IMR-90 (cell line): ENCODE measurements at regions not wholly inside any gene's neighbourhood (a gene's known extent, or its start where the extent isn't known, plus 50 kb on each side); places are given as distances from the start of the nearest gene placed in this dataset.

Experiments
- ATAC-seq: fragments of 200-7000 bp; cut with Tn5 transposase; 2 replicates; pipeline ENCODE4 v1.9.1; 2020; ENCODE audit warnings: low read depth, mild to moderate bottlenecking, moderate library complexity
- BruUV-seq: library from RNA; stranded (reverse); fragments of 400-500 nt; replicated peaks from 2 replicates; lab custom pipeline; 2021; lab: Mats Ljungman, UMichigan
- CTCF ChIA-PET: fragments of 300-600 bp; formaldehyde crosslinking; extraction: SDS; loops from one replicate; lab custom pipeline; 2021; ENCODE audit warnings: antibody characterized with exemption; lab: Yijun Ruan, JAX
- POLR2A ChIA-PET: fragments of 300-600 bp; sonication (Branson Sonifier 250); formaldehyde crosslinking; loops from one replicate; lab custom pipeline; 2022; ENCODE audit warnings: antibody characterized with exemption; ENCODE audit not compliant: unreplicated experiment; lab: Charles Lee
- DNase-seq: peaks from one replicate; pipeline ENCODE4 v3.0.0; 2013
- H2AFZ ChIP-seq: replicated peaks from 2 replicates; pipeline ENCODE3; 2013; ENCODE audit warnings: low read length, mild to moderate bottlenecking; ENCODE audit not compliant: poor library complexity
- H2AK5ac ChIP-seq: 2 replicates; pipeline ENCODE4 v1.6.1; 2013; ENCODE audit warnings: low read depth, low read length, inconsistent platforms
- H2AK9ac ChIP-seq: replicated peaks from 2 replicates; pipeline ENCODE3; 2013; ENCODE audit warnings: mild to moderate bottlenecking, low read depth, low read length, moderate library complexity; ENCODE audit not compliant: poor library complexity
- H2BK120ac ChIP-seq: 2 replicates; pipeline ENCODE4 v1.6.1; 2013; ENCODE audit warnings: low read depth, low read length, inconsistent platforms
- H2BK15ac ChIP-seq: 3 replicates; pipeline ENCODE4 v1.6.1; 2013; ENCODE audit warnings: low read depth, low read length, inconsistent platforms
- H2BK20ac ChIP-seq: 2 replicates; pipeline ENCODE4 v1.6.1; 2013; ENCODE audit warnings: low read depth, mild to moderate bottlenecking, inconsistent platforms, low read length, moderate library complexity
- H2BK5ac ChIP-seq: 2 replicates; pipeline ENCODE4 v1.6.1; 2013; ENCODE audit warnings: mild to moderate bottlenecking, low read depth, low read length, inconsistent platforms; ENCODE audit not compliant: poor library complexity, severe bottlenecking
- H3K14ac ChIP-seq: replicated peaks from 2 replicates; pipeline ENCODE4 v1.6.1; 2013; ENCODE audit warnings: low read depth, low read length, inconsistent platforms
- H3K18ac ChIP-seq: 2 replicates; pipeline ENCODE4 v1.6.1; 2013; ENCODE audit warnings: low read depth, low read length, control low read depth
- H3K23ac ChIP-seq: 2 replicates; pipeline ENCODE4 v1.6.1; 2013; ENCODE audit warnings: low read depth, low read length, inconsistent platforms
- H3K27ac ChIP-seq: 2 replicates; pipeline ENCODE4 v1.5.1; 2013; ENCODE audit warnings: mild to moderate bottlenecking, control low read depth, low read length; ENCODE audit not compliant: insufficient read depth
- H3K27me3 ChIP-seq: 2 replicates; pipeline ENCODE4 v1.6.1; 2013; ENCODE audit warnings: low read length; ENCODE audit not compliant: control insufficient read depth, insufficient read depth
- H3K36me3 ChIP-seq: 2 replicates; pipeline ENCODE4 v1.6.1; 2013; ENCODE audit warnings: low read length, mixed read lengths; ENCODE audit not compliant: control insufficient read depth, insufficient read depth
- H3K4ac ChIP-seq: 2 replicates; pipeline ENCODE4 v1.6.1; 2013; ENCODE audit warnings: low read depth, low read length, inconsistent platforms
- H3K4me1 ChIP-seq: 2 replicates; pipeline ENCODE4 v1.6.1; 2013; ENCODE audit warnings: low read length, mixed read lengths; ENCODE audit not compliant: control insufficient read depth, insufficient read depth
- H3K4me2 ChIP-seq: 2 replicates; pipeline ENCODE4 v1.6.1; 2013; ENCODE audit warnings: low read depth, mild to moderate bottlenecking, control low read depth, low read length, moderate library complexity
- H3K4me3 ChIP-seq: 2 replicates; pipeline ENCODE4 v1.5.1; 2013; ENCODE audit warnings: low read depth, mild to moderate bottlenecking, control low read depth, low read length, moderate library complexity; ENCODE audit not compliant: insufficient read depth
- H3K56ac ChIP-seq: 2 replicates; pipeline ENCODE4 v1.6.1; 2013; ENCODE audit warnings: low read length, inconsistent platforms; ENCODE audit not compliant: insufficient read depth; ENCODE audit errors: extremely low read depth
- H3K79me1 ChIP-seq, 2 experiments: 2 replicates each; pipeline ENCODE4 v1.6.1; 2013; ENCODE audit warnings: low read length in 2 of 2, inconsistent platforms in 1 of 2, low read depth in 1 of 2
- H3K9ac ChIP-seq: 2 replicates; pipeline ENCODE4 v1.6.1; 2013; ENCODE audit warnings: low read depth, low read length, control low read depth
- H3K9me1 ChIP-seq: 2 replicates; pipeline ENCODE4 v1.6.1; 2013; ENCODE audit warnings: low read length, inconsistent platforms; ENCODE audit not compliant: insufficient read depth
- H3K9me3 ChIP-seq: 2 replicates; pipeline ENCODE4 v1.6.1; 2013; ENCODE audit warnings: low read length; ENCODE audit not compliant: control insufficient read depth, insufficient read depth
- H4K20me1 ChIP-seq: 2 replicates; pipeline ENCODE4 v1.6.1; 2013; ENCODE audit warnings: low read length, inconsistent platforms; ENCODE audit not compliant: insufficient read depth
- H4K5ac ChIP-seq: 2 replicates; pipeline ENCODE4 v1.6.1; 2013; ENCODE audit warnings: mild to moderate bottlenecking, low read depth, low read length, control low read depth
- H4K8ac ChIP-seq, 2 experiments: 2 replicates each; pipeline ENCODE4 v1.6.1; 2013; ENCODE audit warnings: low read depth in 2 of 2, low read length in 2 of 2, control low read depth in 1 of 2, inconsistent platforms in 1 of 2
- H4K91ac ChIP-seq: 2 replicates; pipeline ENCODE4 v1.6.1; 2013; ENCODE audit warnings: low read depth, low read length, inconsistent platforms; ENCODE audit not compliant: insufficient read depth
- USF2 ChIP-seq: fragments of 150-350 bp; IDR thresholded peaks from 2 replicates; pipeline ENCODE4 v1.6.1; 2017; ENCODE audit warnings: mild to moderate bottlenecking, antibody characterized with exemption, low read length, low read depth
- WGBS, 2 experiments: methylation state at CpG; one replicate each; pipeline versions ENCODE4 v1.1.5 to v1.1.7; 2013; ENCODE audit warnings: missing lambda C conversion rate in 2 of 2; ENCODE audit not compliant: insufficient read length in 1 of 2; ENCODE audit errors: extremely low coverage in 2 of 2; 5-methylcytosine and 5-hydroxymethylcytosine counted together
- dilution Hi-C: fragments of 300-500 bp; cut with HindIII; formaldehyde crosslinking; loops from one replicate; pipeline ENCODE4 v1.14.3; 2018; ENCODE audit warnings: low sequenced_read_pairs; ENCODE audit not compliant: unreplicated experiment
- in situ Hi-C: fragments of 300-500 bp; cut with MboI; formaldehyde crosslinking; loops from 3 replicates; pipeline ENCODE4 v1.14.3; 2019; ENCODE audit warnings: low sequenced_read_pairs, inconsistent platforms, mixed read lengths
- intact Hi-C: fragments of 100-400 bp; cut with micrococcal nuclease; formaldehyde crosslinking; loops from 2 replicates; pipeline ENCODE4 v1.10.0; 2022

GRCh38 chr2:81068144-81068543, 763.6 kb upstream of the LRRTM1 start:
- Histone ChIP-seq H4K91ac (no peak overlapping the region), H3K36me3 (no peaks in the 10 kb centered on the region), H2BK120ac (no peak overlapping the region), H3K18ac (no peak overlapping the region), H3K4ac (no peak overlapping the region), H3K79me1 (no peaks in the 10 kb centered on the region), H2AK5ac (no peak overlapping the region), H3K4me1 (no peaks in the 10 kb centered on the region), H2AK9ac (no peak overlapping the region), H3K56ac (no peak overlapping the region), H3K4me3 (no peak overlapping the region), H3K9me1 (no peaks in the 10 kb centered on the region), H3K27ac (no peak overlapping the region), H4K5ac (no peak overlapping the region), H3K9ac (no peak overlapping the region), H3K27me3 (no peaks in the 10 kb centered on the region), H2BK15ac (no peak overlapping the region), H2BK20ac (no peak overlapping the region), H3K23ac (no peak overlapping the region), H4K20me1 (no peaks in the 10 kb centered on the region), H3K4me2 (no peak overlapping the region), H4K8ac (no peak overlapping the region), H3K9me3 (peaks cover 6% of the 10 kb centered on the region), H2BK5ac (no peak overlapping the region), H2AFZ (no peak overlapping the region), H3K14ac (no peak overlapping the region)
- BruUV-seq = no TSS peak
- in situ Hi-C loops (no loop called here), intact Hi-C loops (no loop called here), dilution Hi-C loops (no loop called here)
- ATAC-seq = no peak
- no CpG with 5 or more reads among the region's 1 CpG for WGBS, 2 experiments
- no peak for DNase-seq
- CTCF ChIA-PET = interaction anchor here (0.7 kb wide), 1 partner anchor 10 kb away, joined by 3 read pairs; no protein-coding TSS in a partner anchor
- POLR2A ChIA-PET = no interaction called here
- no peak for TF ChIP-seq USF2
